OCI-LY7 (cell line): ENCODE measurements at regions not wholly inside any gene's neighbourhood (a gene's known extent, or its start where the extent isn't known, plus 50 kb on each side); places are given as distances from the start of the nearest gene placed in this dataset.

Source experiments
- BruUV-seq: library from RNA; stranded (reverse); fragments of 400-500 nt; replicated peaks from 2 replicates; lab custom pipeline; 2021; lab: Mats Ljungman, UMichigan
- CTCF ChIA-PET: fragments of 300-600 bp; sonication (Branson Sonifier 250); formaldehyde crosslinking; loops from one replicate; lab custom pipeline; 2022; ENCODE audit warnings: antibody characterized with exemption; ENCODE audit not compliant: unreplicated experiment; lab: Charles Lee
- POLR2A ChIA-PET: fragments of 300-600 bp; sonication (Branson Sonifier 250); formaldehyde crosslinking; loops from one replicate; lab custom pipeline; 2022; ENCODE audit warnings: antibody characterized with exemption; lab: Charles Lee
- DNase-seq: peaks from one replicate; pipeline ENCODE4 v3.0.0-alpha.2; 2015; ENCODE audit warnings: low spot score
- H2AFZ ChIP-seq: fragments of 200-600 bp; sonication (generic), shearing (Covaris generic); 2 replicates; pipeline ENCODE4 v1.6.1; 2014; ENCODE audit warnings: mild to moderate bottlenecking, antibody characterized with exemption, low read length, moderate library complexity
- H3K27ac ChIP-seq: fragments of 200-600 bp; sonication (generic); 2 replicates; pipeline ENCODE4 v1.5.1; 2014; ENCODE audit warnings: mixed run types, low read depth, mild to moderate bottlenecking, moderate library complexity, low read length, inconsistent platforms; ENCODE audit not compliant: poor library complexity, severe bottlenecking
- H3K36me3 ChIP-seq: fragments of 200-600 bp; sonication (generic); 2 replicates; pipeline ENCODE4 v1.6.1; 2014; ENCODE audit warnings: mild to moderate bottlenecking, antibody characterized with exemption, low read length, moderate library complexity, mixed read lengths; ENCODE audit not compliant: insufficient read depth
- H3K4me1 ChIP-seq: fragments of 200-600 bp; sonication (generic); 2 replicates; pipeline ENCODE4 v1.5.1; 2014; ENCODE audit warnings: mild to moderate bottlenecking, low read length; ENCODE audit not compliant: insufficient read depth, poor library complexity, severe bottlenecking
- H3K4me2 ChIP-seq: fragments of 200-600 bp; sonication (generic); 2 replicates; pipeline ENCODE4 v1.6.1; 2014; ENCODE audit warnings: mild to moderate bottlenecking, low read length
- H3K4me3 ChIP-seq: fragments of 200-600 bp; sonication (generic); 2 replicates; pipeline ENCODE4 v1.5.1; 2014; ENCODE audit warnings: mild to moderate bottlenecking, low read depth, low read length; ENCODE audit not compliant: poor library complexity, severe bottlenecking
- H3K79me2 ChIP-seq: fragments of 200-600 bp; sonication (generic); 2 replicates; pipeline ENCODE4 v1.6.1; 2016; ENCODE audit warnings: low read depth, mild to moderate bottlenecking, low read length, moderate library complexity, mixed read lengths; ENCODE audit not compliant: insufficient read depth
- H3K9me2 ChIP-seq: fragments of 200-600 bp; sonication (generic); 2 replicates; pipeline ENCODE4 v1.6.1; 2016; ENCODE audit warnings: mild to moderate bottlenecking, low read length, mixed read lengths; ENCODE audit not compliant: insufficient read depth
- H3K9me3 ChIP-seq: fragments of 200-600 bp; sonication (generic); 2 replicates; pipeline ENCODE4 v1.6.1; 2014; ENCODE audit warnings: mild to moderate bottlenecking, mixed run types, low read length, mixed read lengths
- H4K20me1 ChIP-seq: fragments of 200-600 bp; sonication (generic); 2 replicates; pipeline ENCODE4 v1.6.1; 2014; ENCODE audit warnings: mild to moderate bottlenecking, antibody characterized with exemption, low read length, moderate library complexity, mixed read lengths; ENCODE audit not compliant: insufficient read depth
- EZH2phosphoT487 ChIP-seq: fragments of 200-600 bp; sonication (generic); IDR thresholded peaks from 2 replicates; pipeline ENCODE4 v1.6.1; 2018; ENCODE audit warnings: low read depth, borderline replicate concordance, mild to moderate bottlenecking, mixed run types, antibody characterized with exemption, low read length, moderate library complexity, mixed read lengths
- intact Hi-C: fragments of 100-400 bp; cut with micrococcal nuclease; formaldehyde crosslinking; loops from one replicate; pipeline ENCODE4 v1.10.0; 2022; ENCODE audit not compliant: unreplicated experiment
- TF ChIP-seq, protein P1 (sequence below): fragments of 200-600 bp; sonication (generic); conservative IDR thresholded peaks from 2 replicates; pipeline ENCODE4 v1.5.1; 2014; ENCODE audit warnings: mild to moderate bottlenecking, antibody characterized with exemption, low read length, moderate library complexity, mixed read lengths

DNA sequence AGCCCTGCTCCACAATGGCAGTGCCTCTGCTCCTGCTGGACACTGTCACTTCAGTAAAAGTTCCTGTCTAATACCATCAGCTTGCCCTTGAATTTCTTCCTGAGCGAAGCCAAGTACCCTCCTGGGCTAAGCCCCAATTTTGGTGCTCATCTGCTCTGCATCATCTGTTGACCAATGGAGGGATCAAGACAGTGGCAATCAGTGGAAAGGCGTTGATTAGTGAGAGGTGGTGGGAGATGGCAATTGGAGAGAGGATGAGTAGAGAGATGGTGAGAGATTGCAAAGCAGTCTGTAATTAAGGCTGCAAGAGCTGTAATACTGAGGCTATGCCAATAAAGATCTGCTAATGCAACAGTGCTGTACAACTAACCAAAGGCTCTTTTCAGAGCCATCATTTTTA lies 299.4 kb upstream of the CDH2 start:
- intact Hi-C loops, result no loop called here
- DNase-seq, result no peak
- BruUV-seq, result no TSS peak
- H3K9me3 ChIP-seq, result no peaks in the 10 kb centered on the region
- no peaks in the 10 kb centered on the region for H3K79me2 ChIP-seq
- no peak overlapping the region for H3K27ac ChIP-seq
- H3K4me1 ChIP-seq, result no peaks in the 10 kb centered on the region
- CTCF ChIA-PET, result no interaction called here
- POLR2A ChIA-PET, result no interaction called here
- H2AFZ ChIP-seq, result no peak overlapping the region
- no peaks in the 10 kb centered on the region for H3K9me2 ChIP-seq
- no peaks in the 10 kb centered on the region for H4K20me1 ChIP-seq
- TF ChIP-seq, protein P1, sequence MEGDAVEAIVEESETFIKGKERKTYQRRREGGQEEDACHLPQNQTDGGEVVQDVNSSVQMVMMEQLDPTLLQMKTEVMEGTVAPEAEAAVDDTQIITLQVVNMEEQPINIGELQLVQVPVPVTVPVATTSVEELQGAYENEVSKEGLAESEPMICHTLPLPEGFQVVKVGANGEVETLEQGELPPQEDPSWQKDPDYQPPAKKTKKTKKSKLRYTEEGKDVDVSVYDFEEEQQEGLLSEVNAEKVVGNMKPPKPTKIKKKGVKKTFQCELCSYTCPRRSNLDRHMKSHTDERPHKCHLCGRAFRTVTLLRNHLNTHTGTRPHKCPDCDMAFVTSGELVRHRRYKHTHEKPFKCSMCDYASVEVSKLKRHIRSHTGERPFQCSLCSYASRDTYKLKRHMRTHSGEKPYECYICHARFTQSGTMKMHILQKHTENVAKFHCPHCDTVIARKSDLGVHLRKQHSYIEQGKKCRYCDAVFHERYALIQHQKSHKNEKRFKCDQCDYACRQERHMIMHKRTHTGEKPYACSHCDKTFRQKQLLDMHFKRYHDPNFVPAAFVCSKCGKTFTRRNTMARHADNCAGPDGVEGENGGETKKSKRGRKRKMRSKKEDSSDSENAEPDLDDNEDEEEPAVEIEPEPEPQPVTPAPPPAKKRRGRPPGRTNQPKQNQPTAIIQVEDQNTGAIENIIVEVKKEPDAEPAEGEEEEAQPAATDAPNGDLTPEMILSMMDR, result no peak
- no peak for TF ChIP-seq EZH2phosphoT487
- no peak overlapping the region for H3K4me3 ChIP-seq
- no peak overlapping the region for H3K4me2 ChIP-seq
- H3K36me3 ChIP-seq, result no peaks in the 10 kb centered on the region

DNA sequence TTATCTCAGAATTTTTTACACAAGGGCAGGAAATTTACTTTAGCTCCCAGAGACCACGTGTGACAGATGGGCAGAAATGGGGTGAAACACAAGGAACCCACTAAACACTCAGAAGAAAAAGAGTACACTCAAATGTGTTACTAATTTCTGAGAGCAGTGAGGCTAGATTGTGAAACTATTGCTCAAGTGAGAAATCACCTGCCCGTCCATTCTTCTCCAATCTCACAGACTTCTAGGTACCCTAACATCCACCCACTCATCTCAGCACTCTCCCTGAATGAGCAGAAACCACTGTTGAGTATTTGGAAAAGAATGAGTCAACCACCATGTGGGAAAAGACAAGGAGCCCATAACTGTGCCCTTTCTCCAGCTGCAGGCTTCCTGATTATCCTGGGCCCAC lies 293.0 kb upstream of the CDH2 start:
- no peaks in the 10 kb centered on the region for H3K36me3 ChIP-seq
- no peak overlapping the region for H2AFZ ChIP-seq
- H3K4me3 ChIP-seq, result no peak overlapping the region
- H4K20me1 ChIP-seq, result no peaks in the 10 kb centered on the region
- TF ChIP-seq, protein P1, result no peak
- TF ChIP-seq EZH2phosphoT487, result no peak
- POLR2A ChIA-PET, result interaction anchor here (1.4 to 1.6 kb wide), 2 partner anchors 10 to 11 kb away, joined by 4 read pairs; no protein-coding TSS in a partner anchor
- no peaks in the 10 kb centered on the region for H3K79me2 ChIP-seq
- no peak overlapping the region for H3K4me2 ChIP-seq
- H3K27ac ChIP-seq, result no peak overlapping the region
- no peaks in the 10 kb centered on the region for H3K9me2 ChIP-seq
- BruUV-seq, result no TSS peak
- no peak for DNase-seq
- H3K9me3 ChIP-seq, result no peaks in the 10 kb centered on the region
- CTCF ChIA-PET, result no interaction called here
- intact Hi-C loops, result no loop called here
- no peaks in the 10 kb centered on the region for H3K4me1 ChIP-seq

DNA sequence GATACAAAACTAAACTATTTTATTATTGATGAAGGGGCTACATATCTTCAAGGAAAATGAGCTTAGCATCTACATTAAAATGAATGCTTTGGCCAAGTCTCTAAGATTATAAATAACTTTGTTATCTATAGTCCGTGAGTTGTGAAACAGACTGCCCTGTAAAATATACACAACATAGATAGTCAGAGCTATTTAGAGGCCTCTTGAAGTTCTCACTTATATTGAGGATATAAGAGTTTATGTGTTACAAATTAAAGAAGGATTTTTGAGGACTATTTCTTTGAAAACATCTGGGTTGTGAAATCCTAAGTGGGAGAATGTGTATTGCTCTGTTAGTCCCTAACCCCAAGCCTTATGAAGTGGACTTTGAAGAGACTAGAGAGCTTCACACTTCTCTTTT lies 292.0 kb upstream of the CDH2 start:
- CTCF ChIA-PET, result no interaction called here
- Histone ChIP-seq H3K79me2 (no peaks in the 10 kb centered on the region), H3K27ac (no peak overlapping the region)

More for the DNA sequence above, 292.0 kb upstream of the CDH2 start:
- intact Hi-C loops, result no loop called here
- Histone ChIP-seq H3K4me3 (no peak overlapping the region), H4K20me1 (no peaks in the 10 kb centered on the region), H2AFZ (no peak overlapping the region), H3K4me2 (no peak overlapping the region), H3K4me1 (no peaks in the 10 kb centered on the region), H3K9me3 (no peaks in the 10 kb centered on the region), H3K9me2 (no peaks in the 10 kb centered on the region), H3K36me3 (no peaks in the 10 kb centered on the region)
- no TSS peak for BruUV-seq
- POLR2A ChIA-PET, result interaction anchor here (0.7 to 1.6 kb wide), 3 partner anchors 11 to 1277 kb away, joined by 3 to 4 read pairs (median 4); no protein-coding TSS in a partner anchor
- TF ChIP-seq, protein P1, result no peak
- TF ChIP-seq EZH2phosphoT487, result no peak
- no peak for DNase-seq
